Left renal cortex interstitium (tissue), 4 donors: ENCODE measurements at regions not wholly inside any gene's neighbourhood (a gene's known extent, or its start where the extent isn't known, plus 50 kb on each side); places are given as distances from the start of the nearest gene placed in this dataset.
"Not testable (repeated sequence)": the region's sequence is repeated elsewhere in the genome, so short reads cannot be mapped to it uniquely, and the experiment has no call there.

ENCODE experiments used
- DNase-seq, 4 donors: peaks; one replicate each; pipeline ENCODE4 v3.0.0-alpha.2; 2013; ENCODE audit warnings: low read depth in 4 of 4, low spot score in 2 of 4, missing footprints in 1 of 4

GRCh38 chr4:64216741-64217140, 192.5 kb downstream of the TECRL start:
- no peak for DNase-seq

- DNase-seq: no peak
Observed at GRCh38 chr4:64205376-64205775, 203.9 kb downstream of the TECRL start.

- no peak for DNase-seq
Observed at GRCh38 chr4:64200001-64200555, 209.2 kb downstream of the TECRL start.

GRCh38 chr4:64195582-64195981, 213.7 kb downstream of the TECRL start:
- DNase-seq: no peak

DNA sequence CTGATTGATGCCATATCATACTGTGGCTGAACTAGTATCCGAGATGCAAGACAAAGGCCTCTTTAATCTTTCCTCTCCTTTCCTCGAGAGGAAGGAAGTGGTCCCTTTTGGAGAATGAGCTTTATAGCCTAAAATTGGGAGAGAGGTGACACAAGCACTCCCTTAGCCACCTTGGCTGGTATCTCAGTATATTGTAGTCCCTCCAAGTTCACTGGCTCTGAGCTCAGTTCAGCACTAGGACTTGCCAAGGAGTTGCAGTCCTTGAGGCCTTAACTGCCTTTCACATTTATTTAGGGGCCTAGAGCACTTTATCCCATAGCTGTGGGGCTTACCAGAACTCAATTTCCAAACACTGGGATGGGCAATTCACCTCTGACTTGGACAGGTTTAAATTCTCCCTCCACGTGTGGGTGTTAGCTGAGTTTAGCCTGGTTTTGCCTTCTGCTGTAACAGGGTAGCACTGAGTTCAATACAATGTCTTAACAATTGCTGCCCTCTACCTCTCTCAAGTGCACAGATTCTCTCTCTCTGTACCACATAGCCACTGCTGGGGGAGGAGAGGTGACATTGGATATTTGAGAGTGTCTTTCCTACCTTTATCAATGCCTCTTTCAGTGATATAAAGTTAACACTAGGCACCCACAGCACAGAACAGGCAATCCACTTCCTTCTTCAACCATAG, 216.4 kb downstream of the TECRL start:
- no peak for DNase-seq

- no peak for DNase-seq
Observed at GRCh38 chr4:64174247-64174882, 234.9 kb downstream of the TECRL start.

DNA sequence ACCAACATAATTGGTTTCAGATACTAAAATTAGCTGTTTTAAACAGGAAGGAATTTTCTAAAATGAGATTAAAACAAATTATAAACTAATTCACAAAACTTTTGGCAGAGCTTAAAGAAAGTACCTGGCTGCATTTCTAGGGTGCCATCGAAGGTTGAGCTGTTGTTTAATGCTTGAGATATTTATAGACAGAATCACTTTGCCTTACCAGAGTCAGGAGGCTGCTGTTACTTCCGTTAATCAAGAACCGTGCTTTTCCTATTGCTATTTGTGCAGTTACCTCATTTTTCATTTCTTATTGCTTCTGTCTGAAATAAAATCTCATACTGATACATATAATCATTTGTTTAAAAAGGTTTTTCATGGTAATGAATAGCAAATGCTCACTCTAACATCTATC, 242.9 kb downstream of the TECRL start:
- DNase-seq: no peak

DNA sequence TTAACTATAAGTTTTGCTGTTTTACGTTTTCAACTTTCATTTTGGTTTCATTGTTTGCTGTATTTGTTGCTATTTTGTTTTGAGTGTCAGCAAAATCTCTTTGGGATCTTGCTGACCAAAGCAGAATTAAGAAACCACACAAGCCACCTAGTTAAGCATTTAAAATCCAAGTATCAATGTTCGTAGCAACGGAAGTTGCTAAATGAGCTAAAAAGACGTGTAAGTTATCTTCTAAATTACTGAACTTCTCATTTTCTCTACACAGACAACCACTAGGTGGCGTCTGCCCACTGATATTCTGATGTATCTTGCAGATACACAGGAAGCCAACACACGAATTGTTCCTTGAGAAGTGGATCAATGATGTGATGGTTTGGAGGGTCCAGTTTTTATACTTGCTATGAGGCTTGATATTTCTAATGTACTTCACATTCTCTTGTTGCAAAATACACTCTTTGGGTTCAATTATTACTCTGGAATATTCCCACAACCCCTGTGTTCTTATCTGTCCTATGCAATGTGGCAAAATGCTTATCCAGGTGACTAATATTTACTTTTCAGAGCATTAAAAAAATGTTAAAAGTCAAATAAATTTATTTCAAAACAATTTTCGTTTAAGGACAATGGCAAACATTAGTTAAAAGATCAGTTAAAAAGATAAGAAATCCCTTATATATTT, 250.5 kb downstream of the TECRL start:
- peak in 3 of 4 donors; percentile 9 to 29 (median 29) for DNase-seq

DNA sequence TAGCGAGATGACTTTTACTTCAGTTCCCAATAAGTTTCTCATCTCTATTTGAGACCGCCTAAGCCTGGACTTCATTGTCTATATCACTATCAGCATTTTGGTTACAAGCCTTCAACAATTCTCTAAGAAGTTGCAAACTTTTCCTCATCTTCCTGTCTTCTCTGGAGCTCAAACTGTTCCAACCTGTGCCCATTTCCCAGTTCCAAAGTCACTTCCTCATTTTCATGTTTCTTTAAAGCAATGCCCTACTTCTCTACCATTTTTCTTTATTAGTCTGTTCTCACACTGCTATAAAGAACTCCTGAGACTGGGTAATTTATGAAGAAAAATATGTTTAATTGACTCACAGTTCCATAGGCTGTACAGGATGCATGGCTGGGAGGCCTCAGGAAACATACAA, 251.9 kb downstream of the TECRL start:
- no peak for DNase-seq

- no peak for DNase-seq
Observed at GRCh38 chr4:64156253-64156652, 253.0 kb downstream of the TECRL start.

DNA sequence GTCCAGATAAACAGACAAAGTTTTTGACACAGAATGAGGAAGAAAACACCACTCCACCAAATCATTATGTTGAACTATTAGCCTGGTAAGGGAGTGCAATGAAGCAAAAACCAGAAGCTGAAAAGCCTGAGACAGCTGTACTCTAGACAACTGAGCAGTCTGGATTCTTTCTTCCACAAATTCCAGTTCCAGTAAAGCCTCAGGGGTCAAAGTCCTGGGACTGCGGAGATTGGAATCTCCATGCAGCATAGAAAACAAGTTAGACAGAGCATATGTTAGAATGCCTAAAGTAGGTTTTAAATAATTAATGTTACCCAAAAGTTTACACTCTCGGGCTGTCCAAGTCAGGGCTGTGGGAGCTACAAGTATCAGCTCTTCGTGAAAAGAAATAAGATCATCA, 263.2 kb downstream of the TECRL start:
- no peak for DNase-seq

DNA sequence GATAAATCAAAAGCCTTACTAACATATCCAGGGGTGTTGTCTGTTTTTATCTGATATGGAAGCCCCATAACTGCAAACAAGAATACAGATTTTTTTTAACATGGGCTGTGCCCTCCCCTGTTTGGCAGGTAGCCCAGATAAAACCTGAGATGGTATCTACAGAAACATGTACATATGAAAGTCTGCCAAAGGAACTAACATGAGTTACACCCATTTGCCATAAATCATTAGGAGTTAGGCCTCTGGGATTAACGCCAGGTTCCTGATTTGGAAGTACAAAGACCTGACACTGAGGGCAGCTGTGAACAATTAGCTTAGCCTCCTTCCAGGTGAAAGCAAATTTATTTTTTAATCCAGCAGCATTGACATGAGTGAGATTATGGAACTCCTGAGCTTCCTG, 264.3 kb downstream of the TECRL start:
- no peak for DNase-seq

- no peak for DNase-seq
Observed at GRCh38 chr4:64130907-64131306, 278.3 kb downstream of the TECRL start.

DNA sequence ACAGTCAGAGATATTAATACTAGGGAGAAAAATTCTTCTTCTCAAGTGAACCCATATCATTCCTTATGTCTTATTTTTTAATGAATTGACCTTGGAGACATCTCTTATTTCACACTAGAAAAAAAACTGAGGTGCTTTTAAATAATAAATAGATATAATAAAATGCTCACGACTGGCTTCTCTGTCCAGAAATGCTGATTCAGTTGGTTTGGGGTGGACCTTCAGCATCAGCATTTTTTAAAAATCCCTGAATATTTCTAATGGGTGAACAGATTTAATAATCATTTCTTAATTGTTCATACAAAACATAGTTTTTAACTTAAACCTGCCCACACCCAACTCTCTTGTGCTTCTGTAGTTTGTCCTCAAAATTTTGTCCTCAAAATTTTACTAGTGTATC, 283.9 kb downstream of the TECRL start:
- DNase-seq: no peak

GRCh38 chr4:64121803-64122202, 287.4 kb downstream of the TECRL start:
- no peak for DNase-seq

DNA sequence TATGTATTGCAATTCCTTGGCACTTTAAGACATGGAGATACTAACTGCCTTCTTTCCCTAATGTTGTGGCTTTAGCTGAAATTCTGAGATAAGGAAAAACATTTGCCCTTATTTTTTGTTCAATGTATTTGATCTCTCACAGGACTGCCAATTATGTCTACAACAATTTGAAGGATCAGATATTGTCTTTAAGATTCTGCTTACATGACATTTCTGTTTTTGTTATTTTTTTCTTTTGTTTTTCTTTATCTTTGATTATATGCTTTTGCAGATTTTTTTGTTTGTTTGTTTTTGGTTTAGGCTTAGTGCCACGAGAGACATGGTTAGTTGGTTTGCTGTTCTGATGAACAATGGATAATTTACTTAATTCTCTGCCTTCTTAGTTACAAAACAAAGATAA, 303.3 kb downstream of the TECRL start:
- DNase-seq: no peak

DNA sequence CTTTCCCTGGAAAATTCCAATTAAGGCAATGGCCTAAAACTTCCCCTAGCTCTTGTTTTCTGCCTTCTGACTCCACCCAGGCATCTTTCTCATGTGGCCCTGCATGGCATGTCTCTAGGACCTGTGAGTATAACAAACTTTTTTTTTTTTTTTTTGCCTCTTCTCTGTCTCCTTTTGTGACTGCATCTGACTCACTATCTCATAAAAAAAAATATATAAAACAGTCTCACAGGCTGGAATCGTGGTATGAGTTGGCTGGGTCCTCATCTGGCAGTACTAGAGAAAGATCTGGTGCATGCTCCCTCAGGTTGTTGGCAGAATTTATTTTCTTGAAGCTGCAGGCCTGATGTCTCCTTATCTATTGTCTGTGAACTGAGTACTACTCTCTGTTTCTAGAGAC, 313.9 kb downstream of the TECRL start:
- no peak for DNase-seq

DNA sequence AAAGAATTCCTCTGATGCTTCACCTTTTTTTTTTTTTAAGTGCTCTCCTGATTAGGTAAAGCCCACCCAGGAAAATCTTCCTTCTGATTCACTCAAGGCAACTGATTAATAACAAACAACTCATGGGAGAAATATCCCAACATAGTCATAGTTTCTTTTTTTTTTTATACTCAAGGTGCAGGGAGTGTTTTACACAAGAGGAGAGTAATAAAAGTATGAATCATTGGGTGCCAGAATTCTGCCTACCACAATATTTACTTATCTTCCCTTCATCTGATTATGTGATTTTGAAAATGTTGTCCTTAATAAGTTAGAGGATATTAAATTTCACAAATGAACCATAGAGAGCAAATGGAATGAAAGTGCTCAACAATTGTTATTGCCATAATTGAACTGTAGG, 329.9 kb downstream of the TECRL start:
- DNase-seq: no peak

GRCh38 chr4:64068096-64068495, 341.2 kb downstream of the TECRL start:
- no peak for DNase-seq

- DNase-seq: no peak
Observed at GRCh38 chr4:64062991-64063390, 346.3 kb downstream of the TECRL start.

GRCh38 chr4:64037033-64037432, 372.2 kb downstream of the TECRL start:
- DNase-seq: not testable (repeated sequence)

GRCh38 chr4:64022560-64022959, 386.7 kb downstream of the TECRL start:
- no peak for DNase-seq
